ENCODE measurements at regions not wholly inside any gene's neighbourhood (a gene's known extent, or its start where the extent isn't known, plus 50 kb on each side); places are given as distances from the start of the nearest gene placed in this dataset.
"Not testable (repeated sequence)": the region's sequence is repeated elsewhere in the genome, so short reads cannot be mapped to it uniquely, and the experiment has no call there.

- DNase-seq = peak in 1 of 5 experiments; percentile 65
These were observed 232.1 kb upstream of the SEL1L start for GRCh38 chr14:81765651-81766275.

GRCh38 chr14:81766321-81766915, 232.8 kb upstream of the SEL1L start:
- peak in 1 of 5 experiments; percentile 23 for DNase-seq

- DNase-seq = no peak
These were observed 233.8 kb upstream of the SEL1L start for GRCh38 chr14:81767266-81767995.

GRCh38 chr14:81771651-81772275, 238.1 kb upstream of the SEL1L start:
- DNase-seq = no peak

GRCh38 chr14:81772381-81772780, 238.7 kb upstream of the SEL1L start:
- no peak for DNase-seq

- no peak for DNase-seq
These were observed 242.9 kb upstream of the SEL1L start for GRCh38 chr14:81776531-81776930.

GRCh38 chr14:81781798-81782197, 248.1 kb upstream of the SEL1L start:
- DNase-seq = not testable (repeated sequence)

- DNase-seq = no peak
These were observed 250.4 kb upstream of the SEL1L start for GRCh38 chr14:81784084-81784483.

GRCh38 chr14:81797315-81797714, 263.7 kb upstream of the SEL1L start:
- DNase-seq = no peak

- DNase-seq = no peak
These were observed 268.3 kb upstream of the SEL1L start for GRCh38 chr14:81801921-81802320.

- no peak for DNase-seq
These were observed 268.7 kb upstream of the SEL1L start for GRCh38 chr14:81802341-81802740.

GRCh38 chr14:81805785-81806184, 272.1 kb upstream of the SEL1L start:
- DNase-seq = no peak

- DNase-seq = no peak
These were observed 278.1 kb upstream of the SEL1L start for GRCh38 chr14:81811705-81812269.

GRCh38 chr14:81818271-81818670, 284.6 kb upstream of the SEL1L start:
- no peak for DNase-seq

- no peak for DNase-seq
These were observed 285.7 kb upstream of the SEL1L start for GRCh38 chr14:81819344-81819743.

- DNase-seq = no peak
These were observed 286.3 kb upstream of the SEL1L start for GRCh38 chr14:81819910-81820309.

- no peak for DNase-seq
These were observed 292.4 kb upstream of the SEL1L start for GRCh38 chr14:81826081-81826480.

GRCh38 chr14:81829447-81829846, 295.8 kb upstream of the SEL1L start:
- no peak for DNase-seq

GRCh38 chr14:81831128-81831820, 297.6 kb upstream of the SEL1L start:
- DNase-seq = no peak

GRCh38 chr14:81834308-81834707, 300.7 kb upstream of the SEL1L start:
- DNase-seq = no peak

GRCh38 chr14:81837304-81837703, 303.7 kb upstream of the SEL1L start:
- DNase-seq = no peak

GRCh38 chr14:81839056-81839455, 305.4 kb upstream of the SEL1L start:
- no peak for DNase-seq

GRCh38 chr14:81841346-81841745, 307.7 kb upstream of the SEL1L start:
- DNase-seq = no peak
